G401 (cell line): ENCODE measurements at regions not wholly inside any gene's neighbourhood (a gene's known extent, or its start where the extent isn't known, plus 50 kb on each side); places are given as distances from the start of the nearest gene placed in this dataset.

Source experiments
- DNase-seq: peaks from one replicate; pipeline ENCODE4 v3.0.0-alpha.2; 2015; ENCODE audit warnings: low spot score
- in situ Hi-C: cut with HindIII; loops from 2 replicates; pipeline ENCODE4 v1.10.0; 2016; ENCODE audit warnings: low sequenced_read_pairs, mixed read lengths

GRCh38 chr10:36303896-36304295 is 661.8 kb upstream of the FZD8 start:
- in situ Hi-C loops = no loop called here
- DNase-seq = no peak

DNA sequence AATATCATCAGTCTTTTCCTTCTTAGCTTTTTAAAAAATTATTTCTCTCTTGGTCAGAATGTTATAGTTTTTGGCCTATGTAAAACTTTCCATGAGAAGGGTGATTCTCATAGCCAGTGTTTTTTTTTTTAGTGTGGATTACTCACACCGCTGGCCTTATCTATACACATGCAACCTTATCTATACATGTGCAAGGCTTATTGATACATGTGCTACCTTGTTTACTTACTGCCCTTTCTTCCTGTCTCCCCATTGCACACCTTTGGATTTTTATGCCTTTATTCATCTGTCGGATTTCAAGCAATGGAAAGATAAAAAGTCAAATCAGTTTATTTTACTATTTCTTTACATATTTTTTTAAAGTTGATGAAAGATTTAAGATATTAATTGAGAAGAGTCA is 660.0 kb upstream of the FZD8 start:
- in situ Hi-C loops = no loop called here

GRCh38 chr10:36301539-36301938 is 659.4 kb upstream of the FZD8 start:
- DNase-seq = no peak
- in situ Hi-C loops = no loop called here

More for the DNA sequence above, 660.0 kb upstream of the FZD8 start:
- DNase-seq = no peak

DNA sequence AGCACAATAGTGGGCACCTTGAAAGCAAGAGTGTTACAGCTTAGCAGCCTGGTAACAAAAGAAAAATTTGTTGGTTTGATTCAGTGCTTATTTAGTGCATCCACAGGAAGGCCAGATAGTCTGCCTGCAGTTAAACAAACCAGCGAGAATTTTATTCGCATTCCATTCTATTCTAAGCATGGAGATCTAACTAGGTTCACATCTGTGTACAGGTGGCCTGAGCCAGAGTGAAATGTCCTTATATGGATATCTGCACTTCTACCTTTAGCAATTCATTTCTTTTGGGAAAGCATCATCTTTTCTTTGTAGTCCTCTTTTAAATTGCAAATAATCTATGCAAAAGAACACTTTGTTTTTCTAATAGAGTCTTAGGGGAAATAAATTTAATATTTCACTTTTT is 659.0 kb upstream of the FZD8 start:
- in situ Hi-C loops = no loop called here
- no peak for DNase-seq

DNA sequence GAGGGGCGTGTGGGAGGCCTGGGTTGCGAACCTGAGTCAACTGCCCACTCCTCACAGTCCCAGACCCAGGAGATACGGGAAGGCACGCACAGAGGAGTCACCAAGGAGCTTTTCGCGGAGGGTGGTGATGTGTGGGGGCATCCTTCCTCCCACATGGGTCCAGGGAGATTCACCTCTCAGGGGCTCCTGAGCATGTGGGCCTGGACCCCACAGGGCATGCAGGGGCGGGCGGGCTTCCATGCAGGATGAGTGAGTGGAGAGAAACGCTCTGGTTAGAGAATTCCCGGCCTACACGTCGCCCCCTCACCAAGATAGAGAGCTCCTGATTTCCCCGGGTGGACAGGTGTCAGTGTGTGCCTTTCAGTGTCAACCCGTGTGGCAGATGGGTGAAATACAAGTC is 641.7 kb upstream of the FZD8 start:
- DNase-seq = no peak
- in situ Hi-C loops = no loop called here

- no peak for DNase-seq
- in situ Hi-C loops = no loop called here
Measured at GRCh38 chr10:36281831-36282331, 639.8 kb upstream of the FZD8 start.

DNA sequence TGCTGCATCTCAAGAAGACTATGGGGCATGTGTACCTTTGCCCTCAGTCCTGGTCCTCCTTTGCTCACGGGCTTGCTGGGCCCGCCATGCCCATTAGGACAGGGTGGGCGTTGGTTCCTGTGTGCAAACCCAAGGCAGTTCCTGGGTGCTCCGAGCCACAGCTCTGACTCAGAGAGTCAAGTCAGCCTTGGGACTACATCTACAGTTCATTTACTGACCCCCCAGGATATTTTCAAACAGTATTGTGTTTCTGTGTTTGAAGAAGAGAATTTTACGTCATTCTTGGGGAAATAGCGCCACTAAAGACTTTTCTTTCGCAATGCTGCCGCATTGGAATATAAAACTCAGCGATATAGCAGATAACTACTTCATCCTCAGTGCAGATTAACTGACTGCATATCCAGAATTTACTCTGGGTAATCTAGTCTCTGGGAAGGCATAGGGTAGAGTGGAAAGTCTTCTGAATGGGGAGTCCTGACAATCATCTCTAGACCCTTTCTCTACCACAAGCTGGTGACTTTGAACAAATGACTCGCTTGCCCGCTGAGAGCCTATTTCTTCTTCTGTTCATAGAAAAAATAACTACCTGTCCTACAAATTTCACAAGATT is 638.9 kb upstream of the FZD8 start:
- no peak for DNase-seq
- in situ Hi-C loops = no loop called here

- in situ Hi-C loops = no loop called here
- DNase-seq = no peak
Measured at GRCh38 chr10:36280321-36280741, 638.2 kb upstream of the FZD8 start.

DNA sequence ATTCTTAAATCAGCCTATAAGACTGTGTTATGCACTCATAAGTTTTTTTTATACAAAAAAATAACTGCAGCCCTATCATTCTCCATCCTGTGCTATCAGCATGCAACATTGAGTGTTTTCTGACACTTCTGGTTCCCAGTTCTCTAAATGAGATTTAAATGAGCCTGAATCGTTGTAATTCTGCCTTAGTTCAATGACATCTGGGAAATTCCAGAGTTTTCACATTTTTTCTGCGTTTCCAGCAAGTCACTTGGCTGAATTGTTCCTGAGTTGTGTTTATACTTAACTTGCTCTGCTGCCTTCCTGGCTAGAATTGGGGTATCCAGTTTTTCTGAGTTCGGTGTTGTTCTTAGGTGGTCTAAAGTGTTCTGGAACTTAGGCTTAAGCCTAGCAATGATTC is 636.1 kb upstream of the FZD8 start:
- no peak for DNase-seq
- in situ Hi-C loops = no loop called here

- in situ Hi-C loops = no loop called here
- no peak for DNase-seq
Measured at GRCh38 chr10:36277459-36277858, 635.4 kb upstream of the FZD8 start.

- in situ Hi-C loops = no loop called here
- no peak for DNase-seq
Measured at GRCh38 chr10:36271627-36272340, 629.7 kb upstream of the FZD8 start.

- in situ Hi-C loops = no loop called here
- DNase-seq = no peak
Measured at GRCh38 chr10:36269222-36269621, 627.1 kb upstream of the FZD8 start.

GRCh38 chr10:36266923-36267322 is 624.8 kb upstream of the FZD8 start:
- in situ Hi-C loops = no loop called here
- no peak for DNase-seq

- no peak for DNase-seq
- in situ Hi-C loops = no loop called here
Measured at GRCh38 chr10:36265741-36266140, 623.6 kb upstream of the FZD8 start.

GRCh38 chr10:36263871-36264270 is 621.8 kb upstream of the FZD8 start:
- DNase-seq = no peak
- in situ Hi-C loops = no loop called here

DNA sequence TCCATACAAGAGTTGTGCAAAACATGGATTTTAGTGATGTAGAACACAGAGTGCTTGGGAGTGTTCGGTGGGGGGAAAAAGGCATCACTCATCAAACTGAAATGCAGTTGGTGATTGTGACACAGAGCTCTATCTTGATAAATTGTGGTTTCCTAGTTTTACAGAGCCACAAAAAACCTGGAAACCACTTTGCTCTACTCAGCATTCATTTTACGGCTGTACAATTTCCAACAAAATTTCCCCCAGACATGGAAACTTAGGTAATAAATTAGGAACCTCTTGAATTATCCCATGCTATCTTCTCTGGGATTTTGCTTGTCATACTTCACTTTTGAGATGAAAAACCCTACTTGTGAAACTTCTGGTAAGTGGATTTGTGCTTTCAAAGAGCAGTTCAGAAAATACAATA is 614.9 kb upstream of the FZD8 start:
- no peak for DNase-seq
- in situ Hi-C loops = no loop called here

GRCh38 chr10:36256166-36256565 is 614.1 kb upstream of the FZD8 start:
- in situ Hi-C loops = no loop called here
- DNase-seq = no peak

DNA sequence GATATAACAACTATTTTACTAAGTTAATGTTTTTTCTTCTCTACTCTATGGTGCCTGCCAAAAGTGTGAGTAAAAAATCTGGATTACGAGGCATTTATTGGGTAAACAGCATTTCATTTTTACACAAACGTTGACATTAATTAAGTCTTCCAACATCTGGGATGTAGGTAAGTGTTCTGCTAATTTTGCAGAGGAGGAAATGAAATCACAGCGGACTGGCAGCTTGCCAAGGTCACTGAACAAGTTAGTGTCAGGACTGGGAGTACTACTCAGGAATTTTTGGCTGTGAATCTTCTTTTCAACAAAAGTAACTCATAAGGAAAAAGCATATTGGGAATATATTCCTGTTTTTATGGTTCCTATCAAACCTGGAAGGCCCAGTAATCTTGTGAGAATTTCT is 612.1 kb upstream of the FZD8 start:
- in situ Hi-C loops = no loop called here
- DNase-seq = peak; percentile 2

- in situ Hi-C loops = no loop called here
- no peak for DNase-seq
Measured at GRCh38 chr10:36253731-36254130, 611.6 kb upstream of the FZD8 start.

- in situ Hi-C loops = no loop called here
- DNase-seq = no peak
Measured at GRCh38 chr10:36251068-36251467, 609.0 kb upstream of the FZD8 start.
